ENCODE measurements at regions not wholly inside any gene's neighbourhood (a gene's known extent, or its start where the extent isn't known, plus 50 kb on each side); places are given as distances from the start of the nearest gene placed in this dataset.

DNA sequence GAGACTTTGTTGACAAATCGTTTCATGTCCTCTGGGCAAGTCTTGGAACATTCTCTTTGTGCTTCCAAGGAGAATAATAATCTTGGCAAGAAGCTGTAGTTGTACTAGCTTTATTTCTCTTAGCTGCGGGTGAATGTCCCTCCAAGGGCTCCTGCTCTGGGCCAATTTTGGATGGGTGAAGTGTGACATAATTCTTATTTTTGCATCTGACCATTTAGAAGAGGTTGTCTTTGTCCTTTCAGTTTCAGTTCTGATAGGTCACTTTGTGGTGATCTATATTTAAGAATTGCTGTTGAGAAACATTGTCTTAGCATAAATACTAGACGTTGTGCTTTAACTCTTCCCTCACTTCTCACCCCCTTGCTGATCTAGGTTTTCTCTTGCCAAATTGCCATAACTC, 164.8 kb upstream of the RORA start:
- Mint-ChIP-seq H3K9me3 (peaks cover 36% of the 10 kb centered on the region), H3K4me1 (ENCODE audit: low read depth) (no peaks in the 10 kb centered on the region), H3K4me3 (no peak overlapping the region), H3K27me3 (ENCODE audit: insufficient read depth) (no peaks in the 10 kb centered on the region), H3K36me3 (ENCODE audit: low read depth) (peaks cover 9% of the 10 kb centered on the region), H3K27ac (no peak overlapping the region)
- TF ChIP-seq, protein P1, sequence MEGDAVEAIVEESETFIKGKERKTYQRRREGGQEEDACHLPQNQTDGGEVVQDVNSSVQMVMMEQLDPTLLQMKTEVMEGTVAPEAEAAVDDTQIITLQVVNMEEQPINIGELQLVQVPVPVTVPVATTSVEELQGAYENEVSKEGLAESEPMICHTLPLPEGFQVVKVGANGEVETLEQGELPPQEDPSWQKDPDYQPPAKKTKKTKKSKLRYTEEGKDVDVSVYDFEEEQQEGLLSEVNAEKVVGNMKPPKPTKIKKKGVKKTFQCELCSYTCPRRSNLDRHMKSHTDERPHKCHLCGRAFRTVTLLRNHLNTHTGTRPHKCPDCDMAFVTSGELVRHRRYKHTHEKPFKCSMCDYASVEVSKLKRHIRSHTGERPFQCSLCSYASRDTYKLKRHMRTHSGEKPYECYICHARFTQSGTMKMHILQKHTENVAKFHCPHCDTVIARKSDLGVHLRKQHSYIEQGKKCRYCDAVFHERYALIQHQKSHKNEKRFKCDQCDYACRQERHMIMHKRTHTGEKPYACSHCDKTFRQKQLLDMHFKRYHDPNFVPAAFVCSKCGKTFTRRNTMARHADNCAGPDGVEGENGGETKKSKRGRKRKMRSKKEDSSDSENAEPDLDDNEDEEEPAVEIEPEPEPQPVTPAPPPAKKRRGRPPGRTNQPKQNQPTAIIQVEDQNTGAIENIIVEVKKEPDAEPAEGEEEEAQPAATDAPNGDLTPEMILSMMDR (IDR thresholded peaks at IDR 0.05), result no peak
- DNase-seq, result no peak

GRCh38 chr15:61393524-61393923, 164.4 kb upstream of the RORA start:
- H3K27me3 Mint-ChIP-seq (ENCODE audit: insufficient read depth), result no peaks in the 10 kb centered on the region
- TF ChIP-seq, protein P1 (IDR thresholded peaks at IDR 0.05), result no peak
- no peak for DNase-seq
- H3K4me1 Mint-ChIP-seq (ENCODE audit: low read depth), result no peaks in the 10 kb centered on the region
- no peak overlapping the region for H3K4me3 Mint-ChIP-seq
- H3K27ac Mint-ChIP-seq, result no peak overlapping the region
- peaks cover 9% of the 10 kb centered on the region for H3K36me3 Mint-ChIP-seq (ENCODE audit: low read depth)
- peaks cover 36% of the 10 kb centered on the region for H3K9me3 Mint-ChIP-seq

- Mint-ChIP-seq H3K36me3 (ENCODE audit: low read depth) (no peaks in the 10 kb centered on the region), H3K27ac (no peak overlapping the region), H3K4me1 (ENCODE audit: low read depth) (no peaks in the 10 kb centered on the region), H3K9me3 (peaks cover 28% of the 10 kb centered on the region), H3K27me3 (ENCODE audit: insufficient read depth) (no peaks in the 10 kb centered on the region), H3K4me3 (no peak overlapping the region)
- TF ChIP-seq, protein P1 (IDR thresholded peaks at IDR 0.05), result no peak
- no peak for DNase-seq
Observed at GRCh38 chr15:61390138-61390537, 161.0 kb upstream of the RORA start.

- Mint-ChIP-seq H3K4me3 (no peak overlapping the region), H3K36me3 (ENCODE audit: low read depth) (no peaks in the 10 kb centered on the region), H3K27me3 (ENCODE audit: insufficient read depth) (no peaks in the 10 kb centered on the region), H3K4me1 (ENCODE audit: low read depth) (no peaks in the 10 kb centered on the region), H3K27ac (no peak overlapping the region), H3K9me3 (peaks cover 29% of the 10 kb centered on the region)
- TF ChIP-seq, protein P1 (IDR thresholded peaks at IDR 0.05), result no peak
- no peak for DNase-seq
Observed at GRCh38 chr15:61389334-61390028, 160.4 kb upstream of the RORA start.

DNA sequence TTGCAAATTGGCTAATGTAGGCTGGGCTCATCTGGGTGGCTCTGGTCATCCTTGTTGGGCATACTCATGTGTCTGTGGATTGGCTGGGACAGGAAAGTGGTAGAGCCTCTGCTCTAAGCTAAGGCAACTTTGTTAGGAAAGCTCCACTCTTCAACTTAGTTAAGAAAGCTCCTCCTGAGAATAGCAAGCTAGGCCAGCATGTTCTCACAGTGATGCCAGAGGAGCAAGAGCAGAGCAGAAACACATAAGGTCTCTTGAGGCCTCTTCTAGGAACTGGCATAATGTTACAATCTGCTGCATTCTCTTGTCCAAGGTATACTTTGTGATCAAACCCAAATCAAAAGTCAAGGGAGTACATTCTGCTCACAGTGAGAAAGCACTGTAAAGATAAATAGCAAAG, 158.6 kb upstream of the RORA start:
- Mint-ChIP-seq H3K36me3 (ENCODE audit: low read depth) (no peaks in the 10 kb centered on the region), H3K4me3 (no peak overlapping the region), H3K4me1 (ENCODE audit: low read depth) (no peaks in the 10 kb centered on the region), H3K27me3 (ENCODE audit: insufficient read depth) (no peaks in the 10 kb centered on the region), H3K9me3 (peaks cover 26% of the 10 kb centered on the region), H3K27ac (no peak overlapping the region)
- TF ChIP-seq, protein P1 (IDR thresholded peaks at IDR 0.05), result no peak
- no peak for DNase-seq

Measured in HFFc6 (cell line).